GM18873 (cell line): ENCODE measurements at regions not wholly inside any gene's neighbourhood (a gene's known extent, or its start where the extent isn't known, plus 50 kb on each side); places are given as distances from the start of the nearest gene placed in this dataset.

ENCODE experiments used
- ATAC-seq: cut with Tn5 transposase; IDR thresholded peaks from one replicate; pipeline ENCODE4 v1.9.1; 2021; ENCODE audit warnings: mild to moderate bottlenecking, moderate library complexity, moderate number of reproducible peaks; ENCODE audit not compliant: unreplicated experiment, low FRiP score

DNA sequence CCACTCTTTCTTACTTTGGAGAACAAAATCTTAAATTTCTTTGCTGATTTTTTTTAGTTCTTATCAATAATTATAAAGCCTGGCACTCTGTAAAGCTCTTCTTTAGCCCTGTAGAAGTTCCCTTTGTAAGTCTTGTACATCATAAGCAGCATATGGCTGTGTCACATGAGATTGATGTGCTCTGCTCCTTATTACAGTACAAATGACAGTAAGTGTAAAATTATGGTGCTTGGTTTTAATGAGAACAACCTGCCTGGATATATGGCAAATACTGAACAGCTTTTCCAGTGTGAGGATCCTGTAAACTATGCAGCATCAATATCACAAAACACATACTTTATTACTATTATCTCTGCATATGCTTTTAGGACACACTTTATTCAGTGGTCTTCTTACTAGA lies 145.9 kb upstream of the GNPDA2 start:
- ATAC-seq: no peak

DNA sequence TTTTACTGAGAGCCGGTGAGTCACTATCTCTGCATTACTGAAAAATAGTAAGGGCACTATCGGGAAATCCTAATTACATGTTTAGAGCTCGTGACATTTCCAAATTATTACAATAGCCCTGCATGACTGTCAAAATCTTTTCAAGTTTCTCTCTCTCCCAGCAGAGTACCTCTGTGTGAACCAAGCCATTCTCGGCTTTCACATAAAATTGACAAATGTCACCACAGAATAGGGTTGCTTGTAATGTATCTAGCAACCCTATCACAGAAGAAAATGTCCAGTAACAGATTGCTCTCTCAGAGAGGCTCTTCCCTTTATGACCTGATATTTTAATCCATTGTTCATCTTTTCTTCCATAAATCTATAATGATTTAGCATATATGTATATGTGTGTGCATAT lies 144.8 kb upstream of the GNPDA2 start:
- ATAC-seq: no peak

DNA sequence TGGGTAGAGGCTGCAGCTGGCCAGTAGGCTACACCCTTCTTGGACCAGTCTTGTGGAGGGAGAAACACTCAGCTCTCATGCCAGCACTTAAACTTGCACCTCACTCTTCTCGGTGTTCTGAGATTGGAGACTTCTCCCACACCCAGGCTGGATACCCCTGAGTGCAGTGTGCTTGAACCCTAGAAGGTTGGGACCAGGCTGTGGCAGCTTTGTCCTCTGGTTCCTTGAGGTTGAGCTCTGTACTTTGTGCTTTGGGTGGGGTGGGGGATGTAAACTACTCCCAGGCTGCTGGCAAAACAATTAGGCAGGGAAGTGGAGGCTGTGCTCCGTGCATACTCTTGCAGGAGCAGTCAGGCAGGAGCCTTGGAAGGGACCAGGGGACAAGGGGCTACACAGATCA lies 143.6 kb upstream of the GNPDA2 start:
- ATAC-seq: no peak

DNA sequence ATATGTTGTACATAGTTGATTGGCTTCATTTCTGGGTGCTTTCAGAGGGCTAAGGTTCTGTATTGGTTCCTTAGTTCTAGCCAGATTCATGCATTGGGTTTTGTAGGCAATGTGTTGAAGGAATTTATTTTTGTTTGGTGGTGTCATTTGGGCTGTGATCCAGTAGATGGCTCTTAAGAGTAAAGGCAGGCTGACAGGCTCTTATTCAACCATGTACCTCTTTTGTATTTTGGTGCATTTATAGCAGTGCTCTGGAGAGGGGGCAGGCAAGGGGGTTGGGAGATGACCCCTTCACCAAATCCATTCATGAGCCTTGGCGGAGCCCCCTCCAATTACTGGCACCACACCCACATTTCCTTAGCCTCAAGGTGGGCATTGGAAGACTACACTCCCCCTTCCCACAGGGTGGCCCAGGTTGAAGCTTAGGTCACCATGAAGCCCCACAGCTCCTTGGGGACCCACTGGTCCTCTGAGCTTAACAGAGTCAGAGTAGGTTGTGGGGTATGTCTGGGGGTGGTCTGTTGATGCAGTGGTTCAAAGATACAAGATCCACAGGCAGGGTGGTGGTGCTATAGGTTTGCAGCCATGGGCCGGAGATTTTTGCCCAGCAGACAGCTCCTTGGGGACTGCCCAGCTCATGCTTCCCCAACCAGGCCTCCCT lies 143.0 kb upstream of the GNPDA2 start:
- ATAC-seq: no peak

DNA sequence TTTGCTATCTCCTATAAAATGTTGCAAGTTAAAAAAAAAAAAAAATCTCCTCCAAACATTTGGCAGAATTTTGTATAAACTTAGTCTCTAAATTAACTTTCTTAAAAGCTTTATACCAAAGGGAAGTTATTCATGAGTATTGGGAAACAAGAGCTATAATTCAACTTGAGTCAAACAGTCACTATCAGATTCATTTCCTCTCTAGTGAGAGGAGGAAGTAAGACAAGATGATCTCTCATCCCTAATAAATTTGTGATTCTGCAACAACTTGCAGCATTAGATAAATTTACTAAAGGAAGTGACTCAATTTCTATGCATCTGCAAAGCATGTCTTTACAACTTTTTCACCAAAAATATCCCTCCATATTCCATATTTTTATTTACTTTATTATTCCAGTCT lies 135.4 kb upstream of the GNPDA2 start:
- no peak for ATAC-seq

DNA sequence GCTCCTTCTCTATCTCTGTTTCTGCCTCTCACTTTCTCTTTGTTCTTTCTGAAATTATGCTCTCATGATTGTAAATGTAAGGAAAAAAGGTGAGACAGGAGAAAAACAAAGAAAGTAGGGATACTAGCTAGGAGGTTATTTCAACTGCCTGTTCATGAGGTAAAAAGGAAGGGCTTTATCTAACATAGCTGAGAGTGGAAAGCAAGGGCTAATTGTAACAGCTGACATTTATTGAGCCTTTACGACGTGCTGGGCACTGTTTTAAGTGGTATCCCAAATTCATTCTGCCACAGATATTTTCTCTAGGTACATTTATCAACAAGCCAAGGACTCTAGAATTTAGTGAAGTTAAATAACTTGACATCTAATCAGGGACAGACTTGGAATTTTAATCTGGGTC lies 133.1 kb upstream of the GNPDA2 start:
- ATAC-seq: no peak

DNA sequence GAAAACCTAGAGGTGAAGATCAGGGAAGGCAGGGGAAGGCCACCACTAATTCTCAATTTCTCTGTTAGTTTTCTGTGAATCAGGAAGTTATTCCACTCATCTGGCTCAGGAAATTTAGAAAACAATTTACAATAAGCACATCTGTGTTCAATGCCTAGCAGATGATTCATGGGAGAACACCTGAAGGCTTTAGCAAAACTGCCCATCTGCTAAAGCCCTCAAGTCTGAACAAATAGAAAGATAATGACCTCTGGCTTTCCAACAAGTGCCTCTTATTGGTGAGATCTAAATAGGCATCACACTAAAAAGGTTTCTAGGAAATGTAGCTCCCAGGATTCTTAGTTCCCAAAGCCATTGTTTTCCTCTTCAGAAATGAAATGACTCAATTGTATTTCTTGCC lies 122.1 kb upstream of the GNPDA2 start:
- ATAC-seq: no peak

DNA sequence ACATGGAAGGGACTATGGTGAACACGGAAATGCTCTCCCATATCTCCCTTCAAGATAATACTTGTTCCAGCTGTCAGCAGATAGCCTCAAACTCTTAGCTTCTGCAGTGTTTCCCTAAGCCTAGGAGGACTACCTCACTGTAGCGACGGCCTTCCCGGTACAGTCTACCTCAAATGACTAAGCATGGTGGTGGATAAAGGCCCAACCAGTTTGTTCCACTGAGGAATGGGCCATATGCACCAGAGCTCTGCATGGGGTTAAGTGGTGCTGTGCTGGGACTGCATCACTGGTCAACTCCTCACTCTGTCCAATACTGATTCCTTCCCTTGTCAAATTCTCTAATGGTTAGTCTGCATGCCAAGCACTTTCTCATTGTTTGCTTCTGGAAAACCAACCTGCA lies 119.6 kb upstream of the GNPDA2 start:
- ATAC-seq: no peak

DNA sequence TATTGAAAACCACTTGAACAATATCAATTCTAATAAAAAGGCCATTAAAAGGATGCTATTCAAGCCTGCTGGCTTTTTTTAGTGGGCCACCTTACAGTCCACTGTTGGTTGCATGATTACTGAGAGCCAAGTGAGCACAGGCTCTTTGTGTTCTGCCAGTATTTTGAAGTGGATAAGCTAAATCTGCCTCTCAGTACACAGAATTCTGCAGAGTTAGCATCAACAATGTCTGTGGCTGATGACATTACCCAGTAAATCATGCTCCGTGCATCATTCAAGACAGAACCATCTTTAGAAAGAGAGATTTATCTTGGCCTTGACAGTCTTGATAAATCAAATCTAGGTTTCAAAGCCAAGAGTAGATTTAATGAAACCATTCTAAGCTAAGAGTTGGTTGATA lies 119.0 kb upstream of the GNPDA2 start:
- ATAC-seq: no peak

DNA sequence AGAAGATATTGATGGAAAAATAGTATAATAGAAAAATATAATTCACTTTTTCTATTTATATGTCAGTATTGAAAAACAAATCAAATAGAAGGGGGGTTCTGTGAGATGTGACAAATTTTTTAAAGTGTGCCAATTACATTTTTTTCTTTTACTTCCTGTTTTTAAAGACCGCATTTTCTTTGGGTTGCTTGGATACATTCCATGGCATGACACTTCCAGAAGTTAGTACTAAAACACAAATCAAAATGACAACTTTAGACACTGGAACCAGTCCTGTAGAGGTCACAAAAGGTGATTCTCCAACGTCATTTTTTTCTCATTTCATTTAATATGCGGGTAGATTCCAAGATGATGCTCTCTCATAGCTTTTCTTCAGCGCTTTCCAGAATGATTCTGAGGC lies 116.2 kb upstream of the GNPDA2 start:
- ATAC-seq: no peak

DNA sequence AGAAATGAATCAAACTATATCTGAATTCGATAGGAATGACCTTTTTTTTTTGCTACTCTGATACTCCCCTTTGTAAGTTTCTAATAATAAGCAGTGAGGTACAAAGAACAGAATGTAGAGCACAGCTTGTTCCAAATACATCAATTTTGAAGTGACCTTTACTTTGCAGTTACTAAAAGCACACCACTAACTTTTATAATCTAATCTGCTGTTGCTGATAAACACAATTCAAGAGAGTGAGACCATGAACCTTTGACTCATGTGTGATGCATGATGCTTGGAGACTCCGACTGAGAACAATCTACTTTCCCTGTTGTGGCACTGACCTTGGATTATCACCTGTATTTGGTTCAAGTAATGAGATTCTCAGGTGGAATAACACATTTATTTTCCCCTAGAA lies 91.6 kb upstream of the GNPDA2 start:
- no peak for ATAC-seq

DNA sequence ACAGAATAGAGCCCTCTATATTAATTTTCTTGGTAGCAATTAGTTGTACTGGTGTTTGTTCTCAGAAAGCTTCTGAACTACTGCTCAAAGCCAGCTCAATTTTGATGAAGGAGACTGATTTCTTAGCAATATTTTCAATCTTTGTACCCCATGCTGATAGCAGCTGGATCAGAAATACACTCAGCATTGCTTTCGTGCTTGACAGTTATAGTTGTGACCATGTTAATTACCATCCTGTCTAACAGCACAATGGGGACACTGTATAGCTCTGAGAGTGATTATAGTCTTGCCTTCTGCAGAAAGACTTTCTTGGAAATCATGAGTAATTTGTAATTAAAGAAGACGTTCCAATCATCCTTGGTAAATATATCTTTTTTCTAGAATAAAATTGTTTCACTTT lies 79.7 kb upstream of the GNPDA2 start:
- ATAC-seq: no peak

DNA sequence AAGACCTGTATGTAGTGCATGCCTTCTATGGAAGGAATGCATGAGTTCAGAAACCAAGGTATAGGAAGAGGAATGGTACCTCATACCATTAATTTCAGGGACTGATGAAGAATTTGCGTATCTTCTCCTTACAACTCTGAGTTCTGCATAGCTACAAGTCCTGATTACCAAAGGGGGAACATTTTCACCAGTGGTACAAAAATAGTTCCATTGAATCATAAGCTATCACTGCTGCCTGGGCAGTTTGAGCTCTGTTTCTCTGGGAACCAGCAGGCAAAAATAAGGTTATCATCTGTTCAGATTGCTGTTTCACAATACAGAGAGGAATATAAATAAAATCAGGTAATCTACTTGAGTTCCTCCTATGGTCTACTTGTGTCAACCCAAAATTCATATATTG lies 77.9 kb upstream of the GNPDA2 start:
- no peak for ATAC-seq

DNA sequence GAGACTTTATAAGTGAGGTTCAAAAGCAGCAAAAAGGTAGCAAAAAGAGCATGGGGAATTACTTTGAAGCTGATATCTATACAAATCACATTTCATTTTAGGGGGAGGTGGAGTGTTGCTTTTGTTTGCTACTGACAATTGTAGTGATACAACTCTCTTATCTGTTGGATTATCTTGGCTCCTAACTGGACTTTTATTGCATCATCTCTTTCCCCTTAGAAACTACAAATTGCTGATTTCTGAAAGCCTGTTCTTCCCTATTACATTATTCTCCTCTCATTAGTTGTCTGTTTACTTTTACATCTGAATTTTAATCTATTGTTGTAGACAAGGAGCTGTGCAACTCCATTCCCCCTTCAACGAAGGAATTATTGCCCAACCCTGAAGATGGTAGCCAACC lies 75.0 kb upstream of the GNPDA2 start:
- ATAC-seq: no peak

DNA sequence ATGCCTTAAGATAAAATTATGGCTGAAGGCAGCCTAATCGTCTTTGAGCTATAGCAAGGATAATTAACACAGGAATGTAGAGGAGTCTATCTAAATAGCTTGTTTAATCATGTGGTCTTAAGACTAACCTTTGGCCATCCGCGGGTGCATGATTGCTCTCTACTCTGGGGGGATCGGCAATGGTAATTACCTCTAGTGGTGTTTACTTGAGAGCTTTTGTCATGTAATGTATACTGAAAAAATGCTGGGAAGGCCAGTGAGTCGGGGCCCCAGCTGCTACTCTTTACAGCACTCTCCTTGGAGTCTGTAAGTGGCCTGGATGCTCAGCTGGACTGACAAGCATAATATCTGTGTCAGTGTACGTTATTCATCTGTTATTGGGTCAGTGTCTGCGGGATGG lies 65.5 kb upstream of the GNPDA2 start:
- no peak for ATAC-seq

DNA sequence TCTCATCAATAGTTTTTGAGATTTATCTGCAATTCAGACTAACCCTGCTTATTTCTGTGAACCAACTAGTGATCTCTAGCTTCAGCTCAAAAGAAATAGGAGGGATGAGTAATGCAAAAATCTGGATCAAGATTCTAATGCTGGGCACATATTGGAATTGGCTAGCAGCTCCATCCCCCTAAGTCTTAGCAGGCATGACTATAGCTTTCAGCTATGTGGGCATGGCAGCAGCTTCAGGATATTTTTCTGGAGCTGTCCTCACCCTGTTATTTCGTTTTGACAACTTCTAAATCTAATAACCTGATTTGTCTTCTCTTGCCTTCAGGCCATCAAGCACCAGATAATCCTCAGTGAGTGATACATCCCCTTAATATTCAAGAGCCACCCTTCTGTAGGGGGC lies 50.8 kb upstream of the GNPDA2 start:
- no peak for ATAC-seq
